ENCODE measurements at regions not wholly inside any gene's neighbourhood (a gene's known extent, or its start where the extent isn't known, plus 50 kb on each side); places are given as distances from the start of the nearest gene placed in this dataset.
"Not testable (repeated sequence)": the region's sequence is repeated elsewhere in the genome, so short reads cannot be mapped to it uniquely, and the experiment has no call there.

DNA sequence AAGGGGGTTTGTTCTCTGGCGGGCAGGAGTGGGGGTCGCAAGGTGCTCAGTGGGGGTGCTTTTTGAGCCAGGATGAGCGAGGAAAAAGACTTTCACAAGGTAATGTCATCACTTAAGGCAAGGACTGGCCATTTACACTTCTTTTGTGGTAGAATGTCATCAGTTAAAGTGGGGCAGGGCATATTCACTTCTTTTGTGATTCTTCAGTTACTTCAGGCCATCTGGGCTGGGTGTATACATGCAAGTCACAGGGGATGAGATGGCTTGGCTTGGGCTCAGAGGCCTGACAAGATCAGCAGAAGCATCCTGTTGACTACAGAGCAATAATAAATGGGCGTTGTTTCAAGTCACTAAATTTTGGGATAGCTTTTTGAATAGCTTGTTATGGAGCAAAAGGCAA lies 586.4 kb upstream of the MBL2 start:
- H3K4me1 ChIP-seq (ENCODE audit: control insufficient read depth, insufficient read depth, low read depth, low read length); H2BK12ac ChIP-seq (ENCODE audit: low read length in 2 of 2); H3K27me3 ChIP-seq (ENCODE audit: control insufficient read depth in 1 of 2, insufficient read depth in 1 of 2, low read length in 2 of 2); H3K9ac ChIP-seq (ENCODE audit: low read length); H2BK120ac ChIP-seq (ENCODE audit: low read depth, low read length); H3K18ac ChIP-seq (ENCODE audit: low read depth in 1 of 2, low read length in 2 of 2); H3K79me1 ChIP-seq (replicated peaks; ENCODE audit: low read length, poor library complexity, severe bottlenecking); H3K27ac ChIP-seq (ENCODE audit: low read length, poor library complexity, severe bottlenecking); H3K4me3 ChIP-seq (ENCODE audit: insufficient read depth in 1 of 2, low read depth in 1 of 2, low read length in 2 of 2); H3K9me3 ChIP-seq (ENCODE audit: control insufficient read depth, low read length); H3K36me3 ChIP-seq (ENCODE audit: control insufficient read depth in 1 of 2, insufficient read depth in 2 of 2, low read depth in 1 of 2, low read length in 2 of 2); H4K91ac ChIP-seq (ENCODE audit: low read length); H3K23ac ChIP-seq (ENCODE audit: low read length in 2 of 2); H3K14ac ChIP-seq (ENCODE audit: low read length in 2 of 2); H2AFZ ChIP-seq (ENCODE audit: low read depth, low read length); DNase-seq; H2BK15ac ChIP-seq (ENCODE audit: low read depth, poor library complexity, severe bottlenecking); H2BK5ac ChIP-seq (ENCODE audit: low read depth, low read length, poor library complexity, severe bottlenecking); H3K4ac ChIP-seq (ENCODE audit: low read depth in 1 of 2, low read length in 2 of 2); H4K8ac ChIP-seq (ENCODE audit: low read length); H3K4me2 ChIP-seq (ENCODE audit: low read length, poor library complexity, severe bottlenecking); H2AK5ac ChIP-seq (ENCODE audit: low read length, severe bottlenecking): not testable (repeated sequence)
- WGBS = 66% methylated on average over 4 of the region's 4 CpGs

DNA sequence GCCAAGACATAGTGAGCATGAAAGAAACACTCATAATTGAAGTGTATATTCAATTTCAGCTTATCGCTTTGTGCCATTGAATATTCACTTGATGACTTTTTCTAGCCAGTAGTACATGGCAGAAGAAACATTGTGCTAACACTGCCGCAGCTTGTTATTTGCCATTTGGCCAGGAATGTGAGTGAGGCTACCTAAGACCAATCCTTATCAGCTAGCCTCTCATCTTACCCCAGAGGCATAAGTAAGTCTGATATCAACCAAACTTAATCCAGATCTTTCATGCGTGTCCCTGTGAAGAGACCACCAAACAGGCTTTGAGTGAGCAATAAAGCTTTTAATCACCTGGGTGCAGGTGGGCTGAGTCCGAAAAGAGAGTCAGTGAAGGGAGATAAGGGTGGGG lies 586.0 kb upstream of the MBL2 start:
- H3K4me3 ChIP-seq (ENCODE audit: insufficient read depth in 1 of 2, low read depth in 1 of 2, low read length in 2 of 2) = no peak overlapping the region
- no peak overlapping the region for H4K91ac ChIP-seq (ENCODE audit: low read length)
- H3K36me3 ChIP-seq (ENCODE audit: control insufficient read depth in 1 of 2, insufficient read depth in 2 of 2, low read depth in 1 of 2, low read length in 2 of 2) = no peaks in the 10 kb centered on the region
- no peaks in the 10 kb centered on the region for H3K27me3 ChIP-seq (ENCODE audit: control insufficient read depth in 1 of 2, insufficient read depth in 1 of 2, low read length in 2 of 2)
- no peak for DNase-seq
- H3K18ac ChIP-seq (ENCODE audit: low read depth in 1 of 2, low read length in 2 of 2) = no peak overlapping the region
- no peak overlapping the region for H2BK12ac ChIP-seq (ENCODE audit: low read length in 2 of 2)
- WGBS = 76% methylated on average over 4 of the region's 4 CpGs
- no peaks in the 10 kb centered on the region for H3K79me1 ChIP-seq (replicated peaks; ENCODE audit: low read length, poor library complexity, severe bottlenecking)
- H2BK5ac ChIP-seq (ENCODE audit: low read depth, low read length, poor library complexity, severe bottlenecking) = no peak overlapping the region
- no peak overlapping the region for H2BK15ac ChIP-seq (ENCODE audit: low read depth, poor library complexity, severe bottlenecking)
- no peak overlapping the region for H2AK5ac ChIP-seq (ENCODE audit: low read length, severe bottlenecking)
- H4K8ac ChIP-seq (ENCODE audit: low read length) = no peak overlapping the region
- H3K9me3 ChIP-seq (ENCODE audit: control insufficient read depth, low read length) = no peaks in the 10 kb centered on the region
- H3K23ac ChIP-seq (ENCODE audit: low read length in 2 of 2) = no peak overlapping the region
- H3K14ac ChIP-seq (ENCODE audit: low read length in 2 of 2) = no peak overlapping the region
- H3K4me1 ChIP-seq (ENCODE audit: control insufficient read depth, insufficient read depth, low read depth, low read length) = no peaks in the 10 kb centered on the region
- no peak overlapping the region for H3K27ac ChIP-seq (ENCODE audit: low read length, poor library complexity, severe bottlenecking)
- H3K4ac ChIP-seq (ENCODE audit: low read depth in 1 of 2, low read length in 2 of 2) = no peak overlapping the region
- H2AFZ ChIP-seq (ENCODE audit: low read depth, low read length) = no peak overlapping the region
- no peak overlapping the region for H2BK120ac ChIP-seq (ENCODE audit: low read depth, low read length)
- H3K4me2 ChIP-seq (ENCODE audit: low read length, poor library complexity, severe bottlenecking) = no peak overlapping the region
- H3K9ac ChIP-seq (ENCODE audit: low read length) = no peak overlapping the region

DNA sequence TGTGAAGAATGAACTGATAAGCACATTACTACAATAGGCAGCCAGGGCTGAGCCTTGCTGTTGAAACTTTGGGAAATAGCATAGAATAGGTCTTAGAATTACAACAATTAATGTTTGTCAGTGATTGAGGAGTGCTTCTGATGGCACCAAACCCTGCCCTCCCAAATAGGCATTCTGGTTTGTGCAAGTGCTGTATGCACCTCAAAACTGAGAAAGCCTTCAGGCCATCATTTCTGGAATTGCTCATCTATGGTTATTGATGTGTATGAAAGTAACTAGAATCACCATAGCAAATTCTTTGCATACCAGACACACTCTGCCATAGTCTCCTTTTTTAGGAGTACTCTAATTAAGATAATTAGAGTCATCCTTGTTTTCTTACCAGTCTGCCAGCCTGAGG lies 585.0 kb upstream of the MBL2 start:
- H2BK15ac ChIP-seq (ENCODE audit: low read depth, poor library complexity, severe bottlenecking) = no peak overlapping the region
- no peaks in the 10 kb centered on the region for H3K9me3 ChIP-seq (ENCODE audit: control insufficient read depth, low read length)
- H2BK5ac ChIP-seq (ENCODE audit: low read depth, low read length, poor library complexity, severe bottlenecking) = no peak overlapping the region
- no peak overlapping the region for H3K4ac ChIP-seq (ENCODE audit: low read depth in 1 of 2, low read length in 2 of 2)
- no peaks in the 10 kb centered on the region for H3K79me1 ChIP-seq (replicated peaks; ENCODE audit: low read length, poor library complexity, severe bottlenecking)
- H3K18ac ChIP-seq (ENCODE audit: low read depth in 1 of 2, low read length in 2 of 2) = no peak overlapping the region
- no peak overlapping the region for H3K9ac ChIP-seq (ENCODE audit: low read length)
- no peak overlapping the region for H3K23ac ChIP-seq (ENCODE audit: low read length in 2 of 2)
- no peak overlapping the region for H2BK12ac ChIP-seq (ENCODE audit: low read length in 2 of 2)
- no peaks in the 10 kb centered on the region for H3K27me3 ChIP-seq (ENCODE audit: control insufficient read depth in 1 of 2, insufficient read depth in 1 of 2, low read length in 2 of 2)
- H3K36me3 ChIP-seq (ENCODE audit: control insufficient read depth in 1 of 2, insufficient read depth in 2 of 2, low read depth in 1 of 2, low read length in 2 of 2) = no peaks in the 10 kb centered on the region
- no peak overlapping the region for H2AK5ac ChIP-seq (ENCODE audit: low read length, severe bottlenecking)
- H3K4me2 ChIP-seq (ENCODE audit: low read length, poor library complexity, severe bottlenecking) = no peak overlapping the region
- no peak overlapping the region for H2BK120ac ChIP-seq (ENCODE audit: low read depth, low read length)
- H4K91ac ChIP-seq (ENCODE audit: low read length) = no peak overlapping the region
- no peaks in the 10 kb centered on the region for H3K4me1 ChIP-seq (ENCODE audit: control insufficient read depth, insufficient read depth, low read depth, low read length)
- H3K14ac ChIP-seq (ENCODE audit: low read length in 2 of 2) = no peak overlapping the region
- H3K4me3 ChIP-seq (ENCODE audit: insufficient read depth in 1 of 2, low read depth in 1 of 2, low read length in 2 of 2) = no peak overlapping the region
- DNase-seq = no peak
- no peak overlapping the region for H4K8ac ChIP-seq (ENCODE audit: low read length)
- no peak overlapping the region for H3K27ac ChIP-seq (ENCODE audit: low read length, poor library complexity, severe bottlenecking)
- H2AFZ ChIP-seq (ENCODE audit: low read depth, low read length) = no peak overlapping the region

DNA sequence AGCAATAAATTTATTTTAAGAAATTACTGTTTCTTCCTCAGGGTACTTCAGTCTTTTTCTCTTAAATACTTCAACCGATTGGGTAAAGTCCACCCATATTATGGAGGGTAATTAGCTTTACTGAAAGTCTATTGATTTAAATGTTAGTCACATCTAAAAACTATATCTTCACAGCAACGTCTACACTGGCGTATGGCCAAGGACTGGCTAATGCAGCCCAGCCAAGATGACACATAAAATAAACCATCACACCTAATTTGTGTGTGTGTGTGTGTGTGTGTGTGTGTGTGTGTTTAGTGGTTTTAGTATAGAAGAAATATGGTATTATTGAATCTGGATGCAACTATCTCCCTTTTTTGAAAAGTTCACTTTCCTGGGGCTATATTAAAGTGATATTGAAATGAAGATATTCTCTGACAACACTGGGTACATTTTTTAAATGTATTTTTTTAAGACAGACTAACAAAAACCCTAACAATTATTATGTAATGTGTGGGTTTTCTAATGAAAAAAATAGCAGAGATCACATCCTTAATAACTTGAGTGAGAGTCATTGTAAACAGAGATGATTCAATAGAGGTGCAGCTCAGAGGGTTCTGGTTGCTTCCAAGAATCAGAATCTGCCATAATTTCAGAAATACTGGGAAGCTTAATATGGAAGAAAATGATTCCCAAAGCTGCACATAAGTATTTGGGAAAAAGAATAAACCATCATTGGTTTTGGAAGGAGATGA lies 584.2 kb upstream of the MBL2 start:
- H3K9me3 ChIP-seq (ENCODE audit: control insufficient read depth, low read length) = no peaks in the 10 kb centered on the region
- no peaks in the 10 kb centered on the region for H3K79me1 ChIP-seq (replicated peaks; ENCODE audit: low read length, poor library complexity, severe bottlenecking)
- WGBS = no CpG with 5 or more reads among the region's 3 CpGs
- H3K4me3 ChIP-seq (ENCODE audit: insufficient read depth in 1 of 2, low read depth in 1 of 2, low read length in 2 of 2) = no peak overlapping the region
- no peak overlapping the region for H3K18ac ChIP-seq (ENCODE audit: low read depth in 1 of 2, low read length in 2 of 2)
- H3K4me2 ChIP-seq (ENCODE audit: low read length, poor library complexity, severe bottlenecking) = no peak overlapping the region
- no peak overlapping the region for H2BK120ac ChIP-seq (ENCODE audit: low read depth, low read length)
- no peaks in the 10 kb centered on the region for H3K4me1 ChIP-seq (ENCODE audit: control insufficient read depth, insufficient read depth, low read depth, low read length)
- H3K36me3 ChIP-seq (ENCODE audit: control insufficient read depth in 1 of 2, insufficient read depth in 2 of 2, low read depth in 1 of 2, low read length in 2 of 2) = no peaks in the 10 kb centered on the region
- no peak overlapping the region for H2AK5ac ChIP-seq (ENCODE audit: low read length, severe bottlenecking)
- H3K27ac ChIP-seq (ENCODE audit: low read length, poor library complexity, severe bottlenecking) = no peak overlapping the region
- H2AFZ ChIP-seq (ENCODE audit: low read depth, low read length) = no peak overlapping the region
- H2BK15ac ChIP-seq (ENCODE audit: low read depth, poor library complexity, severe bottlenecking) = no peak overlapping the region
- H3K4ac ChIP-seq (ENCODE audit: low read depth in 1 of 2, low read length in 2 of 2) = no peak overlapping the region
- H3K14ac ChIP-seq (ENCODE audit: low read length in 2 of 2) = no peak overlapping the region
- no peak overlapping the region for H2BK12ac ChIP-seq (ENCODE audit: low read length in 2 of 2)
- H4K91ac ChIP-seq (ENCODE audit: low read length) = no peak overlapping the region
- H4K8ac ChIP-seq (ENCODE audit: low read length) = no peak overlapping the region
- no peaks in the 10 kb centered on the region for H3K27me3 ChIP-seq (ENCODE audit: control insufficient read depth in 1 of 2, insufficient read depth in 1 of 2, low read length in 2 of 2)
- H2BK5ac ChIP-seq (ENCODE audit: low read depth, low read length, poor library complexity, severe bottlenecking) = no peak overlapping the region
- H3K23ac ChIP-seq (ENCODE audit: low read length in 2 of 2) = no peak overlapping the region
- DNase-seq = no peak
- no peak overlapping the region for H3K9ac ChIP-seq (ENCODE audit: low read length)

Data from mesenchymal stem cell (in vitro differentiated cells and primary cell).